CD14-positive monocyte (primary cell): ENCODE measurements at regions not wholly inside any gene's neighbourhood (a gene's known extent, or its start where the extent isn't known, plus 50 kb on each side); places are given as distances from the start of the nearest gene placed in this dataset.

ENCODE experiments used
- DNase-seq, 3 donors: peaks; one replicate each; pipeline ENCODE4 v3.0.0-alpha.2; 2011 to 2022
- H2AFZ ChIP-seq: 2 replicates; pipeline ENCODE4 v1.6.0; 2012; ENCODE audit warnings: mild to moderate bottlenecking, low read depth, low read length, inconsistent platforms; ENCODE audit not compliant: insufficient read depth, poor library complexity, severe bottlenecking
- H3K27ac ChIP-seq, 2 donors: 1 replicate in 1 of 2; 2 replicates in 1 of 2; pipeline ENCODE4 v1.5.1; 2012 to 2013; ENCODE audit warnings: low read length in 2 of 2, control low read depth in 1 of 2, inconsistent platforms in 1 of 2, low read depth in 1 of 2, mild to moderate bottlenecking in 1 of 2
- H3K27me3 ChIP-seq, 2 donors: one replicate each; pipeline versions ENCODE4 v1.6.0 to v1.6.1; 2011 to 2013; ENCODE audit warnings: low read length in 2 of 2; ENCODE audit not compliant: control insufficient read depth in 2 of 2, insufficient read depth in 2 of 2
- H3K36me3 ChIP-seq, 2 donors: replicated peaks in 1 of 2; 1 replicate in 1 of 2; 2 replicates in 1 of 2; pipeline versions ENCODE4 v1.5.1 to v1.6.1; 2012 to 2013; ENCODE audit warnings: low read length in 2 of 2, control low read depth in 1 of 2, inconsistent platforms in 1 of 2, mild to moderate bottlenecking in 1 of 2; ENCODE audit not compliant: insufficient read depth in 2 of 2, control insufficient read depth in 1 of 2
- H3K4me1 ChIP-seq, 2 donors: 1 replicate in 1 of 2; 2 replicates in 1 of 2; pipeline versions ENCODE4 v1.5.1 to v1.6.1; 2012 to 2013; ENCODE audit warnings: low read length in 2 of 2, control low read depth in 1 of 2, inconsistent platforms in 1 of 2, mild to moderate bottlenecking in 1 of 2, moderate library complexity in 1 of 2; ENCODE audit not compliant: insufficient read depth in 2 of 2, control insufficient read depth in 1 of 2
- H3K4me2 ChIP-seq: replicated peaks from 2 replicates; pipeline ENCODE3; 2012; ENCODE audit warnings: low read length, moderate library complexity, mild to moderate bottlenecking; ENCODE audit not compliant: poor library complexity, severe bottlenecking; ENCODE audit errors: extremely low read depth
- H3K4me3 ChIP-seq, 3 experiments: fragments of 200-600 bp in 1 of 3; sonication (generic) in 1 of 3; replicated peaks in 1 of 3; 1 replicate in 2 of 3; 2 replicates in 1 of 3; pipeline ENCODE4 v1.5.1; 2011 to 2013; ENCODE audit warnings: low read length in 3 of 3, mild to moderate bottlenecking in 3 of 3, control low read depth in 2 of 3, low read depth in 2 of 3, inconsistent platforms in 1 of 3, moderate library complexity in 1 of 3
- H3K79me2 ChIP-seq: 2 replicates; pipeline ENCODE4 v1.6.0; 2012; ENCODE audit warnings: mild to moderate bottlenecking, control low read depth, inconsistent platforms, low read length, moderate library complexity; ENCODE audit not compliant: insufficient read depth
- H3K9ac ChIP-seq: 2 replicates; pipeline ENCODE4 v1.6.0; 2017; ENCODE audit warnings: low read length, mild to moderate bottlenecking; ENCODE audit not compliant: insufficient read depth, poor library complexity, severe bottlenecking
- H3K9me3 ChIP-seq, 2 donors: replicated peaks in 1 of 2; 1 replicate in 1 of 2; 2 replicates in 1 of 2; pipeline versions ENCODE4 v1.5.1 to v1.6.1; 2012 to 2013; ENCODE audit warnings: low read length in 2 of 2, control low read depth in 1 of 2; ENCODE audit not compliant: control insufficient read depth in 1 of 2, insufficient read depth in 1 of 2
- H4K20me1 ChIP-seq: 2 replicates; pipeline ENCODE4 v1.6.0; 2012; ENCODE audit warnings: mild to moderate bottlenecking, low read length, control low read depth, moderate library complexity; ENCODE audit not compliant: insufficient read depth
- H3K27ac Mint-ChIP-seq, 7 donors: one replicate each; pipeline ENCODE4 v1.8.0; 2020; ENCODE audit warnings: mild to moderate bottlenecking in 7 of 7, mixed read lengths in 7 of 7, moderate library complexity in 6 of 7, inconsistent platforms in 2 of 7
- H3K27me3 Mint-ChIP-seq, 3 donors: one replicate each; pipeline ENCODE4 v1.8.0; 2021 to 2022; ENCODE audit warnings: low read depth in 3 of 3, mild to moderate bottlenecking in 3 of 3, mixed read lengths in 3 of 3, moderate library complexity in 3 of 3, inconsistent platforms in 1 of 3
- H3K36me3 Mint-ChIP-seq, 2 donors: one replicate each; pipeline ENCODE4 v1.8.0; 2020; ENCODE audit warnings: mixed read lengths in 2 of 2, inconsistent platforms in 1 of 2, mild to moderate bottlenecking in 1 of 2
- H3K4me1 Mint-ChIP-seq: one replicate; pipeline ENCODE4 v1.8.0; 2020; ENCODE audit warnings: mild to moderate bottlenecking, mixed read lengths
- H3K4me3 Mint-ChIP-seq, 2 donors: one replicate each; pipeline ENCODE4 v1.8.0; 2020; ENCODE audit warnings: mild to moderate bottlenecking in 2 of 2, mixed read lengths in 2 of 2, moderate library complexity in 1 of 2
- H3K9me3 Mint-ChIP-seq, 7 donors: one replicate each; pipeline ENCODE4 v1.8.0; 2020 to 2022; ENCODE audit warnings: mixed read lengths in 7 of 7, mild to moderate bottlenecking in 6 of 7, moderate library complexity in 6 of 7, inconsistent platforms in 2 of 7
- WGBS: methylation state at CpG from one replicate; pipeline ENCODE4 v1.1.5; 2013; ENCODE audit warnings: missing lambda C conversion rate; ENCODE audit not compliant: insufficient coverage; 5-methylcytosine and 5-hydroxymethylcytosine counted together
- intact Hi-C, 2 donors: fragments of 100-400 bp; cut with micrococcal nuclease; formaldehyde crosslinking; loops; one replicate each; pipeline versions ENCODE4 v1.15.0 to v1.15.1; 2023
- TF ChIP-seq, protein P1 (sequence below): fragments of 200-600 bp; IDR thresholded peaks from one replicate; pipeline ENCODE4 v1.8.0; 2022; ENCODE audit warnings: antibody characterized with exemption, mild to moderate bottlenecking

DNA sequence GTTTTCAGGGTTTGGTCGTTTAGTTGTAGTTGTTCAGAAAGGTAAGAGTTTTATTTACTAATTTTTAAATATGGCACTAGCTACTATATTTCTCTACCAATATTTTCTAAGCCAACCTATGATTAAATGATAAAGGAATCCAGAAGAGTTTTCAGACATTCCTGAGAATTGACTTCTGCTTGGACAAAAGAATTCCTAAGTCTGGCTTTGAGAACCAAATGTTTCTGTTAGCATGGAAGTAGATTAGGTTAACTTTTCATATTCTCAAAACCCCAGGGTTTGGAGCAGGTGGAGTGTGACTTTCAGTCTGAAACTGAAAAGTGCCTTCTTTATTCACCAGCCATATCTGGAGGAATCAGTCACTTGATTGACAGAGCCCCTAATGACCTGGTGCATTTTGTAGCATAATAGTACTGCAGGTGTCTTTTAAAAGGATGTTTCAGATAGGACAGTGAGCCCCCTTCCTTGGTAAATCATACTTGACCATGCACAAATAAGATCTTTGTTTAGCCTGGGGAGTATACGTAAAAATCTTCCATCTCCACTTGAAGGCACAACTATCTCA is 457.0 kb upstream of the ZNF462 start:
- H3K79me2 ChIP-seq, result no peaks in the 10 kb centered on the region
- no peak overlapping the region for H3K4me3 ChIP-seq
- no peaks in the 10 kb centered on the region for H3K9me3 ChIP-seq
- Mint-ChIP-seq H3K36me3 (no peaks in the 10 kb centered on the region), H3K27ac (no peak overlapping the region), H3K4me1 (no peaks in the 10 kb centered on the region), H3K9me3 (peaks cover 0 to 3% (median 0%) of the 10 kb centered on the region in 7 donors), H3K4me3 (no peak overlapping the region), H3K27me3 (peaks cover 0 to 2% (median 0%) of the 10 kb centered on the region in 3 donors)
- no peaks in the 10 kb centered on the region for H3K27me3 ChIP-seq
- intact Hi-C loops, result no loop called here
- no peak overlapping the region for H3K4me2 ChIP-seq
- H3K9ac ChIP-seq, result no peak overlapping the region
- H3K36me3 ChIP-seq, result no peaks in the 10 kb centered on the region
- H3K4me1 ChIP-seq, result no peaks in the 10 kb centered on the region
- no peak overlapping the region for H2AFZ ChIP-seq
- H3K27ac ChIP-seq, result no peak overlapping the region
- no CpG with 5 or more reads among the region's 2 CpGs for WGBS
- DNase-seq, result no peak
- H4K20me1 ChIP-seq, result no peaks in the 10 kb centered on the region
- TF ChIP-seq, protein P1, sequence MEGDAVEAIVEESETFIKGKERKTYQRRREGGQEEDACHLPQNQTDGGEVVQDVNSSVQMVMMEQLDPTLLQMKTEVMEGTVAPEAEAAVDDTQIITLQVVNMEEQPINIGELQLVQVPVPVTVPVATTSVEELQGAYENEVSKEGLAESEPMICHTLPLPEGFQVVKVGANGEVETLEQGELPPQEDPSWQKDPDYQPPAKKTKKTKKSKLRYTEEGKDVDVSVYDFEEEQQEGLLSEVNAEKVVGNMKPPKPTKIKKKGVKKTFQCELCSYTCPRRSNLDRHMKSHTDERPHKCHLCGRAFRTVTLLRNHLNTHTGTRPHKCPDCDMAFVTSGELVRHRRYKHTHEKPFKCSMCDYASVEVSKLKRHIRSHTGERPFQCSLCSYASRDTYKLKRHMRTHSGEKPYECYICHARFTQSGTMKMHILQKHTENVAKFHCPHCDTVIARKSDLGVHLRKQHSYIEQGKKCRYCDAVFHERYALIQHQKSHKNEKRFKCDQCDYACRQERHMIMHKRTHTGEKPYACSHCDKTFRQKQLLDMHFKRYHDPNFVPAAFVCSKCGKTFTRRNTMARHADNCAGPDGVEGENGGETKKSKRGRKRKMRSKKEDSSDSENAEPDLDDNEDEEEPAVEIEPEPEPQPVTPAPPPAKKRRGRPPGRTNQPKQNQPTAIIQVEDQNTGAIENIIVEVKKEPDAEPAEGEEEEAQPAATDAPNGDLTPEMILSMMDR, result no peak

DNA sequence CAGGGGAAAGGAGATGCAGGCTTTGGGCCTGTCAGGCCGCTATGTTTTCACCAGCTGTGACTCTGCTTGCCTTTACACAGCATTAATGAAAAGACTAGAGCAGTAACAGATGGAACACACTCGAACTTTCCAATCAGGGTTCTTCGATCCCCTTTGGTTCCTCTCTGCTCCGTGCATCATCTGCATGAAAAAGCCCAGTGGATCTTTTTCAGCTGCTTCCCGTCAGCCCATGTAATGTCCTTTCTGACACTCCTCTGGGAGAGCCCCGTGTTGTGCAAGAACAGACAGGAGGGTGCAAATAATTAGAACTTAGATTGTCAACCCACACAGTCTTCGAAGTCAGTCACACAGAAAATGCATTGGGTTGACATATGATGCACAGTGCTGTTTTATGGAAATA is 448.9 kb upstream of the ZNF462 start:
- no peak for DNase-seq
- TF ChIP-seq, protein P1, result no peak
- Mint-ChIP-seq H3K4me3 (no peak overlapping the region), H3K4me1 (no peaks in the 10 kb centered on the region), H3K9me3 (peaks cover 2 to 7% (median 5%) of the 10 kb centered on the region in 7 donors), H3K36me3 (no peaks in the 10 kb centered on the region), H3K27ac (no peak overlapping the region), H3K27me3 (peaks cover 0 to 4% (median 0%) of the 10 kb centered on the region in 3 donors)
- no peaks in the 10 kb centered on the region for H3K27me3 ChIP-seq
- H2AFZ ChIP-seq, result no peak overlapping the region
- no peaks in the 10 kb centered on the region for H3K79me2 ChIP-seq
- WGBS, result 90% methylated on average over 5 of the region's 7 CpGs
- H3K4me3 ChIP-seq, result no peak overlapping the region
- intact Hi-C loops, result no loop called here
- no peak overlapping the region for H3K9ac ChIP-seq
- H3K36me3 ChIP-seq, result no peaks in the 10 kb centered on the region
- H4K20me1 ChIP-seq, result no peaks in the 10 kb centered on the region
- H3K27ac ChIP-seq, result no peak overlapping the region
- H3K9me3 ChIP-seq, result peaks cover 0 to 3% of the 10 kb centered on the region in 2 donors
- no peaks in the 10 kb centered on the region for H3K4me1 ChIP-seq
- H3K4me2 ChIP-seq, result no peak overlapping the region
